Stimulated activated CD4-positive, alpha-beta T cell treated with anti-CD3 and anti-CD28 coated beads, TNF-alpha, amount 100 ng/mL, for 4 hours (primary cell): ENCODE measurements at regions not wholly inside any gene's neighbourhood (a gene's known extent, or its start where the extent isn't known, plus 50 kb on each side); places are given as distances from the start of the nearest gene placed in this dataset.

Experiments
- DNase-seq, 3 experiments: peaks; one replicate each; pipeline ENCODE4 v3.0.0-alpha.2; 2020; ENCODE audit warnings: low read depth in 3 of 3

DNA sequence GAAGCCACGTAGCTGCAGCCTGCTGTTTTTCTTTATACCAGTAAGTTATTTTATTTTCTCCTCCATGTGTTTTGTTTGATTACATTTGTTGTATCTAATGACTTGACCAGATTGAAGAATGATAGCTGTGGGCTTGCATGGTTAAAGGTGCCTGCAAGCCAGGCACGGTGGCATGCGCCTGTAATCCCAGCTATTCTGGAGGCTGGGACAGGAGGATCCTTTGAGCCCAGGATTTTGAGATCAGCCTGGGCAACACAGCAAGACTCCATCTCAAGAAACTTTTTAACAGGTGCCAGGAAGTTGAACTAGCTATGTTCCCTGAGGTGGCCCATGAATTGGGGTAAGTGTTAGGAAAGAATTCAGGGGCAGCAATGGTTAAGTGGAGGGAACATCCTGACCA lies 179.4 kb downstream of the IRS1 start:
- no peak for DNase-seq

DNA sequence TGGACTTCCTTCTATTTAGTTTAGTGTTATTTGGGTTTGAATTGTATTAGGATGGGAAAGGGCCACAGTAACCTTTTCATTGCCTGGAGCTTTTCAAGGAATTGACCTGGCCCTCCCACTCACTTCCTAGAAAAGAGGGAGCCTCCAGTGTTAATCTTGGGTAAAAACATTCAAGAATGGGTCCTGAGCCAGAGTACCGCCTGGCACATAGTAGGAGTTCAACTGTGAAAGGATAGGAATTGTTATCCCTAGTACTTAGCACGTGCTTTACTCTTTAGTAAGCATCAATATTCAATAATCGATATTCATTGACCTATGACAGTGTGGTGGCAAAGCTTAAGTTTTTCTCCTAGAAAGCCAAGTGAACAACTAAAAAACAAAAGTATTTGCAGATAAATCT lies 179.9 kb downstream of the IRS1 start:
- DNase-seq, result no peak

DNA sequence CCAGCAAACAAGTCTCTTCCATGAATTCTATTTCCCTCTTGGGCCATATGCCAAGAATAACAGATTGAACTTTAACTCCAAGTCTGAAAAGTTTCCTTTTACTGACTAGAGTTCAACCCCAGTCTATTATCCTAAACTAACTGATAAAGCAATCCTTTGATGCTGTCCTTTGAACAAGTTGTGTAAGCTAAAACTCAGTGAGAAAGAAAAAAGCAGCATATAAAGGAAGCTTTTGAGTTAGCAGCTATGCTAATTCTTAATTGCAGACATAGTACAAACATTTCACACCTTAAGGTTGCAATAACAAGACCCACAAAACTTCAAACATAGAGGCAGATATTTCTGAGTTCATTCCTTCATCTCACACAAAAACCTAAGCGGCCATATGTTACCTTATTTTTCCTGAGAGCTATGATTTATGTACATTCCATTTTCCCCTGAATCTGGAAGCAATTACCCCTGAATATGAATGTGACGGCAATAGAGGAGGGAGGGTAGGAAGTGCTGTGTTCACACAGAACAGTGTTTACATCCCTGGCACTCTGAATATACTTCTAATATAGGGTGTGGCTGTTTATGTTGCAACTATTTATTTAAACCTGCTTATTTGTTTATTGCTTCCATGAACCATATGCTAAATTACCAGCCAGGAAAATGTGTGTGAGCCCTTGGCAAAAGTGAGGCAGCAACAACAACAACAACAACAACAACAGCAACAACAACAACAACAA lies 180.6 kb downstream of the IRS1 start:
- no peak for DNase-seq

DNA sequence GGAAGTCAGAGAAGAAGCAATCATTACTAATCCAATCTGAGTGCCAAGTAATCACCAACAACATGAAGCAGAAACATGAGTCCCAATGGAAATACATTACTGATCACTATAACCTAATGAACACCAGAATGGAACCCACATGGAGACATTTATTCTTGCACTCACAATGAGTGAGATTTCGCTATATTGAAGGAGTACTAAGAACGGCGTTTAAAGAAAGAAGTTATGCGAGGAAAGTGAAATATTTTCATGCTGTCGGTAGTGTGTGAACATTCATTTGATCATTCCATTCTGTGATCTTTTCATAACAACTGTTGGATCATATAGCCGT lies 181.1 kb downstream of the IRS1 start:
- DNase-seq, result no peak

DNA sequence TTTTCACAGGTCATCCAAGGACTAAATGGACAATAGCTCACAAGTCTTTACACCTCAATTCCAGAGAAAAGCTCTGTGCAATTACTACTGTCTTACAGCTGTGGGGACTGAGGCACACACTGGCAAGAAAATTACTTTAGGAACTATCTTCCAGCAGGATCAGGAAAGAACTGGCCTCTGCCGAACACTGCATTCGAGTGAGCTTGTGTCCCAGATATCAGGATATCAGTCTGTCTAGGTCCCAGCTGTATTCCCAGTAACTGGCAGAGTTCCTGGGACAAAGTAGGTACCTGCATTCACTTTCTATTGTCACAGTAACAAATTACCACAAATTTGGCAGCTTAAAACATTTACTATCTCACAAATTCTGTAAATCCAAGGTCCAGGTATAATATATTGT lies 183.7 kb downstream of the IRS1 start:
- DNase-seq, result no peak

DNA sequence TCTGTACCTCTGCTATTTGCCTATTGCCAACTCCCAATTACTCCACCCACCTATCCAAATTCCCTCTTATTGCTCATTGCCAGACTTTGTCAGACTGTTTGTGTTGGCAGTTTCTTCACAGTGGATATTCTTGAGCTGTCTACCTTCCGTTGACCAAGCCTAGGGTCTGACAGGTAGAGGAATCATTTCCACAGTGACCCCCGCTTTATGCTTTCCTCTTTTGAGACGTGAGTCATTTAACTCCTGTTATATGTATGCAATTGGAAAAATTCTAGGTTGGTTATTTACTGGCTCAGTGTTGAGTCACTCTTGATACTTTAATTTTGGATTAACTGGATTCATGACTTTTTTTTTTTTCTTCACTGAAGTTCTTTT lies 187.7 kb downstream of the IRS1 start:
- DNase-seq, result no peak

DNA sequence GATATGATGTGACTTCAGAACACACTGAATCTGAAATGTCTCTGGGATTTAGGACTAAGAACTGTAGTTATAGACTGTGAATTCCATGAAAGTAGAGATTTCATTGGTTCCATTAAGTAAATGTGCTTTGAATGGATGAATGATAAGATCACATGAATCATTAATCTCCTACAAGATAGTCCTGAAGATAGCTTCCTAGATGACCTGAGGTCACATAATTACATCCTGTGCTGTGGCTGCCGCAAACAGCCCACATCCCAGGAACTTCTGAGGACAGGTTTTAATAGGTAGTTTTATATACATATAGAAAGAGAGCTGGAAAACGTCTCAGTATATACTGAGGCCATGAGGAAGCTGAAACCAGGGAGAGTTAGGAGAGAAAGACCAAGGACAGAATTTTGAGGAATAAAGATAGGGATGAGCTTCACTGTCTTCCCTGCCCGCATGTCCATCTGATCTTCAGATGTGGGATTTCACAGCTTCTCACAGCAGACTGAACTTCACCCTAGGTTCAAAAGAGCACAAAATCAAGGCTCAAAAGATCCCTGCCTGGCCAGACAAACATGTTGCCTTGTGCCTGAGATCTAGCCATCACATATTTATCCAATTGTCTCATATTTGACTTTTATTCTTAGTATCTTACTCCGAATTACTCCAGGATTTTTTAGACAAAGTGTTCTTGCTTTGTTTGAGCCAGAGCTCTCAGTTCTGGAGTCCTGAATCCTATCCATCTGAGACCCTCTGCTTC lies 188.2 kb downstream of the IRS1 start:
- no peak for DNase-seq

DNA sequence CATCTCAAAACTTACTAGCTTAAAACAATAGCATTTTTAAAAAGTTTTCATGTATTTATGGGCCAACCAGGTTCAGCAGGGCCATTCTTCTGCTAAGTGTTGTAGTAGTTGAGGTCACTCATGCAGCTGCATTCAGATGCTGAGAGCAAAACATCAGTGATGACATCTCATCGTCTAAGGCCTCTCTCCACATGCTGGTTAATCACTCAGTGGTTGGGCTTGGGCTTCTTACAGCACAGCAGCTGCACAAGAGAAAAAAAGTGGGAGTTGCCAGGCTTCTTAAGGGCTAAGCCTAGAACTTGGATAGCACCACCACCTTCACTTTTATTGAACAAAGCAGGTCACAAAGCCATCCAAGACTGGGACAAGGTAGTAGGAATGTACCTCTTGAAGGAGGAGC lies 190.3 kb downstream of the IRS1 start:
- DNase-seq, result no peak

DNA sequence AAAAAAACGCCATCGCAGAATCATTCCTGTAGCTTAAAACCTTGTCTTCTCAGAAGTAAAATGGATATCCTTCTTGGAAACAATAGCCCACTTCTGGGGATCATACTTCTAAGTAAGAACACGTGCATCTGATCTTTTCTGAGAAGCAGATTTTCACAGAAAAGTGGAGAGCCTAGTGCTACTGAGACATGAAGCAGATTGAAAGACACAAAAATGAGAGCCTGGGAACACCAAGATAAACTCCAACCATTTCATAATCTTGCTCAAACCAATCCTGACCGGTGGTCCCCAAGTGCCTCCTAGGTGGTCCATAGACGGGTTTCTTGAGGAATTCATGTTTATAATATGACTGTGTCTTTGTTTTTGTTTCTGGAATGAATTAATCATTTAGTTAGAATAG lies 191.2 kb downstream of the IRS1 start:
- no peak for DNase-seq

DNA sequence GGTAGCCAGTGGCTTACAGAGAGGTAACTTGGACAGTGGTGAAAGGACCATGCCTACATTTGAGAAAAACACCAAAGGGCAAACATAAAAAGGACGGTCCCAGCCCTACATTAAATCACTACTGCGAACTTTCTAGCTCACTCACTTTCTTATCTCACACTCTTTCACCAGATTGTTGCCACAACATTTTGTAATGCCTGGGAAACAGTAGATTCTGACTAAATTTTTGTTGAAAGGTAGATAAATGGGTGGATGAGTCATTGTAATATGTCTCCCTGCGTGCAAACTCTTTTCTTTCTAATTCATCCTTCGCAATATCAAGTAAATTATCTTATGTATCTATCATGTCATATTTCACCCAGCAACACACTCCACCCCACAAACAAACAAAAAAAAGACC lies 192.2 kb downstream of the IRS1 start:
- DNase-seq, result no peak

DNA sequence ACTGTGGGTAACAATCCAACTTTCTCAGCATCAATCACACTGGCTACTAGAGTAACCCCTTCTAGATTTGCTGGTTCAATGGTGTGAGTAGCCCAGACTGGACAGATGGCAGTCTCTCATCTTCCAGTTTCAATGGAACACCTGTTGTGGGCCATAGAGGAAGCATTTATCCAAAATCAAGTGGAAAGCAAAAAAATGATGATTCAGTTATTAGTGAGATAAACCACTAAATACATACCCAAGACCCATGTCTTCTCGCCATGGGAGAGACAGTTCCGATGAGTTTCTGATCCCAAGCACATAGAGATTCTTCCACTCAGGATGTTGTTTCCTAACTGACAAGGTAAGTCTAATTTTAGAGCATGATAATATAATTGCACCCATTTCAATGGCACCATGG lies 194.0 kb downstream of the IRS1 start:
- DNase-seq, result no peak

DNA sequence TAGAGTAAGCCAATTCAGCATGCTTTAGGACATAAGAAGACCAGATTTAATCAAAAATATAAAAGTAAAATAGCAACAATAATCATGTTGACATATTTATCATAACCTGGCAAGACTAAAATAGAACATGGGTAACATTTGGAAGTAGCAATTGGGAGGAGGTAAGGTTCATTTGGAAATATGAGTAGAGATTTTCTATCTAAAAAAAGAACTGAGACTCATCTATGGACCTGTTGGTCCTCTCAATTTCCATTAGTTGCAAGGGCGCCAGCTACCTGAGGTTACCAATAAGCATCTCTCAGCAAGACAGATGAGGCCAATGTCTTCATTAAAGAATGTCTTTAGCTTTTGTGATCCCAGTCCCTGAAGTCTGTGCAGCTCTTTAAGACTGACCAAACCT lies 196.0 kb downstream of the IRS1 start:
- DNase-seq, result no peak

DNA sequence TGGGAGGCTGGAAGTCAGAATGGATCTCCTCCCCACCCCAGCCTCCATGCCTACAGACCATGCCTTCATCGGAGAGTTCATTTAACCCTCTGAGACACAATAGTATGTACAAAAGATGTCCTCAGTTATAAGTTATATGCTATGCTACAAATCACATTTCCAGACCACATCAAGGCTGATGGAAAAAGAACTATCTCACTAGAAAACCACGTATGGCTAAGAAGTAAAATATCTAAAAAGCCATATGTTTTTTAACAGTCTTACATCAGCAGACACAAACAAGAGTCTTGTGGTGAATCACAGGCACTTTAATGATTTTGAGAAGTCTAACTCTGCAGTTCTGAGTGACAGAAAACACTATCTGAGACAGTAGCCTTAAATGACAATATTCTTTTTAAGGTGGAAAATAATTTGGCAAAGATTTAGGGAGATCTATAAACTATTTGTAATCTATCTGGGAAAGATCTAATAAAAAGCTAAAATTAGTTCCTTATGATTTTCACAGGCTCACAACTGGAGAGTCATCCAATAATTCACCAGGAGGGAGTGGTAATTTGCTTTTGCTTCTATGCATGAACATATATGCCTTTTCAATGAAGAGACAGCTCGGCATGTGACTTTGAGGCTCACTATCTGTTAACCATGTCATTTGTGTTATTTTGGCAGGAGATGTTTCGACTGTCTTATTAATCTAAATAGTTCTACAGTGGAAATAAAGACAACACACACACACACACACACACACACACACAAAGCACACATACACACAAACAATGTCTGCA lies 197.5 kb downstream of the IRS1 start:
- no peak for DNase-seq

DNA sequence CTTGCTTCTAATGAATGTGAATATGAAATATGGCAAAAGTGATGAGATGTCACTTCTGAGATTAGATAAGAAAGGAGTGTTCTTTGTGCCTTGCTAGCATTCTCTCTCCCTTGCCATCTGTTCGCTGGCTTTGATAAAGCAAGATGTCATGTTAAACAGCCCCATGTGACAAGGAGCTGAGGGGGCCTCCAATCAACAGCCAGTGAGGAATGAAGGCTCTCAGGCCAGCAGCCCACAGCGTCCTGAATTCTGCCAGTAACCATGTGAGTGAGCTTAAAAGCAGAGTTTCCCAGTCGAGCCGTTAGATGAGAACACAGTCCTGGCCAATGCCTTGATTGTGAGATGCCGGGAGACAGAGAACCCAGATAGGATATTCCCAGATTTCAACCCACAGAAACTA lies 198.8 kb downstream of the IRS1 start:
- no peak for DNase-seq

DNA sequence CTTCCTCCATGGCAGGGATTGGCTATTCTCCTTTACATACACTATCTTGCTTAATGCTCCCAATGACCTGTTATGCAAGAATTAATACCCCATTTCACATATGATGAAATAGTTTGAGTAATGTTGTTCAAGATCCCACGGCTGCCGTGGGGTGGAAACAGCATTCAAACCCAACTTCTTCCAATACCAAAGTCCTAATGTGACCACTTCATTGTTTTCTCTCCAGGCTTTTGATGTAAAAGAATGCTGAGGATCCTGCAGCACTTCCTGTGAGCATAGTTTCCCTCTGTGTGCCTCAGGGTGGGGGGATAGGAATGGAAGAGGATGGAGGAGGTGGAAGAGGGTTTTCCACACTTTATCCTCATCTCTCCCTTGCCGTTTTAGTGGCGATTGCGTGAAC lies 199.4 kb downstream of the IRS1 start:
- DNase-seq, result no peak

DNA sequence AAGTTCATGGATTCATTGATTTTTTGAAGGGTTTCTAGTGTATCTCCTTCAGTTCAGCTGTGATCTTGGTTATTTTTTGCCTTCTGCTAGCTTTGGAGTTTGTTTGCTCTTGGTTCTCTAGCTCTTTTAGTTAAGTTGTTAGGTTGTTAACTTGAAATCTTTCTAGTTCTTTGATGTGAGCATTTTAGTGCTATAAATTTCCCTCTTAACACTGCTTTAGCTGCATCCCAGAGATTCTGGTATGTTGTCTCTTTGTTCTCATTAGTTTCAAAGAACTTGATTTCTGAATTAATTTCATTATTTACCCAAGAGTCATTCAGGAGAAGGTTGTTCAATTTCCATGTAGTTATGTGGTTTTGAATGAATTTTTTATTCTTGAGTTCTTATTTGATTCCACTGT lies 210.6 kb downstream of the IRS1 start:
- DNase-seq, result no peak

DNA sequence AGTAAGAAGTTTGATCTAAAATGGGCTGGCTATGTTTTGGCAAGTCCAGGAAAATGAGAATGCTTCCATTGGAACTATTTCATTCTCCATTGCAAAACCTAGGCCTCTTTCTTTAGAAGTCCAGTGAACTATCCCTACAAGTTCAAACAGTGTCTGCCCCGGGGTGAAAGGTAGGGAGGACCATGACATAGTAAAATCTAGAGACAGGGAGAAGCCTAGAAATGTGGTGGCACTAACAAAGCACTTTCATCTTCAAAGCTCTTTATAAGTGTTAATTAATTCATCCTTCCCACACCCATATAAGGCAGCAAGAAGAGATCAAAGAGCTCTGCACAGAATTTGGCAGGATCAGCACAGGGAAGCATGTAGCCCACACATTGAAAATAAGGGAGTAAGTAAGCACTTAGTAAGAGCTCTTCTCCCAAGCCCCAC lies 214.5 kb downstream of the IRS1 start:
- no peak for DNase-seq

DNA sequence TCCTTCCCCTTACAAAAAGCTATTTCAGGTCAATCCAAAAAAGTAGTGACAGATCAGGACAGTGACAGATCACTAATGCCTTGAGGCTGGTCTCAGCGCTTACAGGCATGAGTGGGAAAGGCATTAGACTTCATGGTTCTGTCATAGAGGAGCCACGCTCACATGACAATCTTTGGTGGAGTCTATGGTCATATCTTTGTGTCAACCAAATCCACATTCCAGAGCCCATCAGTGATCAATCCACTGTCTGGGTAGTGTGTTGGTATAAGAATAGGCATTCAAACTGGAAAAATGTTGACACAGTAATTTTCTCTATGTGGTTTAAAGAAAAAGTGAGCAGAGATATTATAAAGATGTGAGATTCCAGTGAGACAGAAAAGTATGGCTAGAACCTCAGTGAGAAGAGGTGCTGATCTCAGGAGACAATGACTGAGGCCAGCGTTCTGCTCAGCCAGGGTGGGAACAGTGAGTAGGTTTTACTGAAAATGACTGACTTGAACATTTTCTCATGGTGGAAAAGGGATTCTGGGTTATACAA lies 215.0 kb downstream of the IRS1 start:
- no peak for DNase-seq

DNA sequence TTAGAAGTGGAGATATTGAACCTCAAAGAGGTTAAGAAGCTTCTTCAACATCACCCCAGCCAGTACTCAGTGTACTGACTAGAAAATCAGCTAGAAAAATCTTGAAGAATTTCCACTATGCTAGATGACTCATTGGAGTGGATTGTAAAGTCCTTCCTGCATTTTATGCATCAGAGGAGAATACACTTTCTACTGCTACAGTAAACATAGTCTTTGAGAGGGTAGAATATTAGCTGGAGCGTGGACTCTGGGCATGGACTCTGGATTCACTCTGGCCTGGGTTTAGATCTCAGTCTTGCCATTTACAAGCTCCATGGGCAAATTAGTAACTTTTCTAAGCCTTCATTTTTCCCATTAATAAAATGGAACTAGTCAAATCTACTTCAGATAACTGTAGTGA lies 215.9 kb downstream of the IRS1 start:
- DNase-seq, result no peak

DNA sequence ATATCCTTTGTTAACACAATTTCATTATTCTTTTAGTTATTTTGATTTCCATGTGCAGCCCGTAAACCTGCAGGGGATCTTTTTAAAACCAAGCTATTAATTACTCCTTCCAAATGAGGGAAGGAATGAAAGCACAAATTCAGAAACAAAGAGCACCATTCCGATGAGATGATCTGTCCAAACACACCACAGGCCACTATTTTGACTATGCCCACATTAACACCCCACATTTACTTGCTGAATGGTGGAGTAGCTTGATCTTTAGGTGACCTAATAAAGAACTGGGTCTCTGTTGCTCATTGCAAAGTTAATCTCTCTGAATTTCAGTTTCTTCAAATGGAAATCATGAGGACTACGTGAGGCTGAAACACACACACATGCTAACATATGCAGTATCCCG lies 218.0 kb downstream of the IRS1 start:
- no peak for DNase-seq

DNA sequence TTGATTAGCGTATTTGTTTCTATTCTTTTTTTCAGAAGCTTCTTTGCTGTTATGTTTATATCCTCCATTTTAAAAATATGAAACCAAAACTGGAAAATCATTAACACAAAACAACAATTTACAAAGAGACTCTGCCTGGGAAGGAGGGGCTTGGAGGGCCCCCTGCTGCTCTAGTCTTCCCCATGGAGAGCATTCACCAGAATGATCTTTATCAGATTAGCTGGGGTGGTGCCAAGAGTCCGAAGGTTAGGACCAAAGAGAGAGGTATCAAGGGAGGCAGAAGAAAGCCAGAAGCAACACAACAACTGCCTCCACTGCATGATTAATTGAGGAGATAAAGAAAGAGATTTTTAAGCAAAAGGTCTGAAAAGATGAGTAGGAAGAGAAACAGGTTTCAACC lies 218.6 kb downstream of the IRS1 start:
- DNase-seq, result no peak

DNA sequence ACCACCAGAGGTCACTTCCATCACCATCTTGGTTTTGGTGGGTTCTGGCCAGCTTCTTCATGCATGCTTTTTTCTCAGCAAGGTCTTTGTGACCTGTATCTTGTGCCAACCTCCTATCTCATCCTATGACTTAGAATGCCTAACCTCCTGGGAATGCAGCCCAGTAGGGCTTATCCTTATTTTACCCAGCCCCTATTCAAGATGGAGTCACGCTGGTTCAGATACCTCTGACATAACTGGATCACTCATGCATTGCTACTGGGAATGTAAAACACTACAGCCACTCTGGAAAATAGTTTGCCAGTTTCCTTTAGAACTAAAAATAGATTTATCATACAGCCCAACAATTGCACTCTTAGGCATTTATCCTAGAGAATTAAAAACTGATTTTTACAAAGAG lies 219.2 kb downstream of the IRS1 start:
- no peak for DNase-seq

DNA sequence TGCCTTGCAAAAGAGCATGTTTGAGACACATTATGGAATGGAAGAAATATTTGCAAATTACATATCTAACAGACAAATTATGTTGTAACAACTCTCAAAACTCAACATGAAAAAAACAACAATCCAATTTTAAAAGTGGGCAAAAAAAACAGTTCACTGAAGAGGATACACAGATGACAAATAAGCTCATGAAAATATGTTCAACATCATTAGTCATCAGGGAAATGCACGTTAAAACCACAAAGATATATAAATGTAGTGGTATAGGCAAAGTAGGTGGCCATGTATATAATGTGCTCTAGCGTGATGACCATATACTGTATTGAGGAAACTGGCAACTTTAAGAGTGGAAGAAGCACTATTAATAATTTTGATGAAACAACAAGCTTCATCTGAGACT lies 220.1 kb downstream of the IRS1 start:
- no peak for DNase-seq
